B cell (primary cell): ENCODE measurements at regions not wholly inside any gene's neighbourhood (a gene's known extent, or its start where the extent isn't known, plus 50 kb on each side); places are given as distances from the start of the nearest gene placed in this dataset.

Experiments
- ATAC-seq: fragments of 200-7000 bp; cut with Tn5 transposase; one replicate; pipeline ENCODE4 v1.10.0; 2021; ENCODE audit warnings: low read depth, mild to moderate bottlenecking, moderate number of reproducible peaks, moderate library complexity
- CTCF ChIA-PET: fragments of 350-600 bp; sonication (Branson Sonifier 250); formaldehyde crosslinking; loops from one replicate; lab custom pipeline; 2021; ENCODE audit warnings: antibody characterized with exemption, inconsistent platforms; lab: Charles Lee
- POLR2A ChIA-PET: fragments of 350-600 bp; sonication (Branson Sonifier 250); formaldehyde crosslinking; loops from one replicate; lab custom pipeline; 2021; ENCODE audit warnings: antibody characterized with exemption; lab: Charles Lee
- DNase-seq: peaks from one replicate; pipeline ENCODE4 v3.0.0; 2013
- H2AFZ ChIP-seq: 2 replicates; pipeline ENCODE4 v1.6.1; 2012; ENCODE audit warnings: mild to moderate bottlenecking, low read depth, low read length; ENCODE audit not compliant: insufficient read depth, poor library complexity, severe bottlenecking
- H3K27ac ChIP-seq, 2 donors: 1 replicate in 1 of 2; 2 replicates in 1 of 2; pipeline ENCODE4 v1.5.1; 2012 to 2013; ENCODE audit warnings: low read length in 2 of 2, mild to moderate bottlenecking in 2 of 2, moderate library complexity in 1 of 2
- H3K27me3 ChIP-seq, 4 experiments: fragments of 200-600 bp in 1 of 4; sonication (generic) in 1 of 4; replicated peaks in 1 of 4; 1 replicate in 2 of 4; 2 replicates in 2 of 4; pipeline versions ENCODE4 v1.6.1 to v1.7.0; 2013 to 2016; ENCODE audit warnings: low read length in 3 of 4, mild to moderate bottlenecking in 2 of 4, mixed read lengths in 1 of 4, moderate library complexity in 1 of 4; ENCODE audit not compliant: insufficient read depth in 4 of 4, control insufficient read depth in 3 of 4; ENCODE audit errors: control extremely low read depth in 1 of 4
- H3K36me3 ChIP-seq, 2 experiments: replicated peaks in 1 of 2; 1 replicate in 1 of 2; 2 replicates in 1 of 2; pipeline versions ENCODE4 v1.6.1 to v1.7.1; 2013; ENCODE audit warnings: low read length in 1 of 2; ENCODE audit not compliant: insufficient read depth in 2 of 2, control insufficient read depth in 1 of 2; ENCODE audit errors: control extremely low read depth in 1 of 2, extremely low read depth in 1 of 2
- H3K4me1 ChIP-seq, 2 donors: fragments of 200-600 bp in 1 of 2; sonication (generic) in 1 of 2; 1 replicate in 1 of 2; 2 replicates in 1 of 2; pipeline versions ENCODE4 v1.5.1 to v1.6.1; 2013 to 2017; ENCODE audit warnings: low read length in 2 of 2; ENCODE audit not compliant: control insufficient read depth in 2 of 2, insufficient read depth in 2 of 2
- H3K4me2 ChIP-seq: replicated peaks from 2 replicates; pipeline ENCODE3; 2012; ENCODE audit warnings: mild to moderate bottlenecking, low read depth, low read length; ENCODE audit not compliant: poor library complexity, severe bottlenecking
- H3K4me3 ChIP-seq, 5 experiments: fragments of 200-600 bp in 1 of 5; sonication (generic) in 1 of 5; 1 replicate in 3 of 5; 2 replicates in 2 of 5; pipeline versions ENCODE4 v1.5.1 to v1.7.0; 2011 to 2016; ENCODE audit warnings: low read length in 4 of 5, mild to moderate bottlenecking in 4 of 5, low read depth in 2 of 5, control low read depth in 1 of 5, moderate library complexity in 1 of 5; ENCODE audit not compliant: insufficient read depth in 1 of 5; ENCODE audit errors: control extremely low read depth in 1 of 5, extremely low read depth in 1 of 5
- H3K79me2 ChIP-seq: fragments of 200-600 bp; sonication (generic); one replicate; pipeline ENCODE4 v1.6.0; 2016; ENCODE audit warnings: low read length; ENCODE audit not compliant: control insufficient read depth, insufficient read depth
- H3K9ac ChIP-seq: fragments of 200-600 bp; sonication (generic); 2 replicates; pipeline ENCODE4 v1.6.1; 2017; ENCODE audit warnings: mild to moderate bottlenecking, low read length, moderate library complexity
- H3K9me3 ChIP-seq, 3 donors: one replicate each; pipeline versions ENCODE4 v1.6.1 to v1.7.1; 2013; ENCODE audit warnings: low read length in 2 of 3; ENCODE audit not compliant: control insufficient read depth in 2 of 3, insufficient read depth in 1 of 3; ENCODE audit errors: control extremely low read depth in 1 of 3
- H4K20me1 ChIP-seq: 2 replicates; pipeline ENCODE4 v1.6.0; 2012; ENCODE audit warnings: mild to moderate bottlenecking, low read length; ENCODE audit not compliant: insufficient read depth, control insufficient read depth, poor library complexity, severe bottlenecking
- H3K27ac Mint-ChIP-seq: one replicate; pipeline ENCODE4 v1.8.0; 2021; ENCODE audit warnings: mixed read lengths
- H3K27me3 Mint-ChIP-seq: one replicate; pipeline ENCODE4 v1.8.0; 2021; ENCODE audit warnings: mixed read lengths
- H3K4me1 Mint-ChIP-seq: one replicate; pipeline ENCODE4 v1.8.0; 2021; ENCODE audit warnings: mixed read lengths
- H3K4me3 Mint-ChIP-seq: one replicate; pipeline ENCODE4 v1.8.0; 2021; ENCODE audit warnings: mixed read lengths
- H3K9me3 Mint-ChIP-seq: one replicate; pipeline ENCODE4 v1.8.0; 2022; ENCODE audit warnings: mixed read lengths; ENCODE audit not compliant: insufficient read depth
- EZH2 ChIP-seq: IDR thresholded peaks from 2 replicates; pipeline ENCODE4 v1.6.1; 2012; ENCODE audit warnings: borderline replicate concordance, low read depth, mild to moderate bottlenecking, moderate library complexity, low read length; ENCODE audit not compliant: insufficient read depth, poor library complexity, severe bottlenecking
- WGBS: methylation state at CpG from one replicate; pipeline ENCODE4 v1.1.5; 2013; ENCODE audit warnings: missing lambda C conversion rate; ENCODE audit not compliant: insufficient coverage; 5-methylcytosine and 5-hydroxymethylcytosine counted together
- intact Hi-C: fragments of 100-400 bp; cut with micrococcal nuclease; formaldehyde crosslinking; loops from one replicate; pipeline ENCODE4 v1.10.0; 2022
- TF ChIP-seq, protein P1 (sequence below): fragments of 200-600 bp; IDR thresholded peaks from one replicate; pipeline ENCODE4 v1.8.0; 2022; ENCODE audit warnings: antibody characterized with exemption, mild to moderate bottlenecking

GRCh38 chr2:150052457-150052856 lies 435.0 kb downstream of the RND3 start:
- H3K79me2 ChIP-seq = no peaks in the 10 kb centered on the region
- H3K4me2 ChIP-seq = no peak overlapping the region
- H2AFZ ChIP-seq = no peak overlapping the region
- ChIA-PET POLR2A (no interaction called here), CTCF (no interaction called here)
- Mint-ChIP-seq H3K27ac (no peak overlapping the region), H3K4me3 (no peak overlapping the region), H3K4me1 (no peaks in the 10 kb centered on the region), H3K9me3 (peaks cover 3% of the 10 kb centered on the region), H3K27me3 (no peaks in the 10 kb centered on the region)
- no peaks in the 10 kb centered on the region for H3K4me1 ChIP-seq
- H3K9ac ChIP-seq = no peak overlapping the region
- 82% methylated on average over 1 of the region's 3 CpGs for WGBS
- no peaks in the 10 kb centered on the region for H3K9me3 ChIP-seq
- no peaks in the 10 kb centered on the region for H4K20me1 ChIP-seq
- no peaks in the 10 kb centered on the region for H3K36me3 ChIP-seq
- H3K4me3 ChIP-seq = no peak overlapping the region
- intact Hi-C loops = no loop called here
- TF ChIP-seq, protein P1, sequence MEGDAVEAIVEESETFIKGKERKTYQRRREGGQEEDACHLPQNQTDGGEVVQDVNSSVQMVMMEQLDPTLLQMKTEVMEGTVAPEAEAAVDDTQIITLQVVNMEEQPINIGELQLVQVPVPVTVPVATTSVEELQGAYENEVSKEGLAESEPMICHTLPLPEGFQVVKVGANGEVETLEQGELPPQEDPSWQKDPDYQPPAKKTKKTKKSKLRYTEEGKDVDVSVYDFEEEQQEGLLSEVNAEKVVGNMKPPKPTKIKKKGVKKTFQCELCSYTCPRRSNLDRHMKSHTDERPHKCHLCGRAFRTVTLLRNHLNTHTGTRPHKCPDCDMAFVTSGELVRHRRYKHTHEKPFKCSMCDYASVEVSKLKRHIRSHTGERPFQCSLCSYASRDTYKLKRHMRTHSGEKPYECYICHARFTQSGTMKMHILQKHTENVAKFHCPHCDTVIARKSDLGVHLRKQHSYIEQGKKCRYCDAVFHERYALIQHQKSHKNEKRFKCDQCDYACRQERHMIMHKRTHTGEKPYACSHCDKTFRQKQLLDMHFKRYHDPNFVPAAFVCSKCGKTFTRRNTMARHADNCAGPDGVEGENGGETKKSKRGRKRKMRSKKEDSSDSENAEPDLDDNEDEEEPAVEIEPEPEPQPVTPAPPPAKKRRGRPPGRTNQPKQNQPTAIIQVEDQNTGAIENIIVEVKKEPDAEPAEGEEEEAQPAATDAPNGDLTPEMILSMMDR = no peak
- TF ChIP-seq EZH2 = no peak
- DNase-seq = no peak
- H3K27me3 ChIP-seq = no peaks in the 10 kb centered on the region
- no peak overlapping the region for H3K27ac ChIP-seq
- ATAC-seq = no peak

- no peak overlapping the region for H3K4me2 ChIP-seq
- DNase-seq (no peak), ATAC-seq (no peak)
- Mint-ChIP-seq H3K27me3 (no peaks in the 10 kb centered on the region), H3K4me1 (no peaks in the 10 kb centered on the region), H3K4me3 (no peak overlapping the region), H3K27ac (no peak overlapping the region), H3K9me3 (peaks cover 3% of the 10 kb centered on the region)
- TF ChIP-seq, protein P1 = no peak
- no peak for TF ChIP-seq EZH2
- CTCF ChIA-PET = no interaction called here
- H4K20me1 ChIP-seq = no peaks in the 10 kb centered on the region
- POLR2A ChIA-PET = no interaction called here
- H3K9ac ChIP-seq = no peak overlapping the region
- H3K4me3 ChIP-seq = no peak overlapping the region
- H3K27ac ChIP-seq = no peak overlapping the region
- H3K79me2 ChIP-seq = no peaks in the 10 kb centered on the region
- no peaks in the 10 kb centered on the region for H3K4me1 ChIP-seq
- H3K9me3 ChIP-seq = no peaks in the 10 kb centered on the region
- intact Hi-C loops = no loop called here
- no peak overlapping the region for H2AFZ ChIP-seq
- no peaks in the 10 kb centered on the region for H3K27me3 ChIP-seq
- H3K36me3 ChIP-seq = no peaks in the 10 kb centered on the region
Measured at GRCh38 chr2:150051004-150051403, 436.5 kb downstream of the RND3 start.
